ENCODE measurements at regions not wholly inside any gene's neighbourhood (a gene's known extent, or its start where the extent isn't known, plus 50 kb on each side); places are given as distances from the start of the nearest gene placed in this dataset.
"Not testable (repeated sequence)": the region's sequence is repeated elsewhere in the genome, so short reads cannot be mapped to it uniquely, and the experiment has no call there.

DNA sequence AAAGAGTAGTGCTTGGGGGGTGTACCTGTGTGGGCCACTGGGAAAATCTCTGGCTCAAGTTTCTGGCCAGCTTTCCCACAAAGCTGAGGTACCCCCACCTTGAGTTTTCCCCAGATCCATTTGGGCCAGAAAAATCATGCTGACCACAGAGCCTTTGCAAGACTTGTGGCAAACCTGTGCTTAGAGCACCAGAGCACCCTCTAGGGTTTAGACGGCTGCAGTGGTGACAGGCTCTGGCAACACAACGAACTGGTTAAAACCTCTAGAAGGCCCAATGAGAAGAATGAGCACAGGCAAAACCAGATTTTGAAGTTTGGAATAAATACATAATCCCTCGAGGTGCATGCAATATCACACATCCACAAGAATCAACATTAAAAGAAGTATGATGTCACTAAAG is 290.7 kb upstream of the FOLH1 start:
- intact Hi-C loops (cut with DNase I) = no loop called here
- ATAC-seq (ENCODE audit: poor library complexity) (no peak), DNase-seq (no peak)

GRCh38 chr11:49505231-49505630 is 296.8 kb upstream of the FOLH1 start:
- ATAC-seq (ENCODE audit: poor library complexity) = no peak
- intact Hi-C loops (cut with DNase I) = no loop called here
- DNase-seq = no peak

DNA sequence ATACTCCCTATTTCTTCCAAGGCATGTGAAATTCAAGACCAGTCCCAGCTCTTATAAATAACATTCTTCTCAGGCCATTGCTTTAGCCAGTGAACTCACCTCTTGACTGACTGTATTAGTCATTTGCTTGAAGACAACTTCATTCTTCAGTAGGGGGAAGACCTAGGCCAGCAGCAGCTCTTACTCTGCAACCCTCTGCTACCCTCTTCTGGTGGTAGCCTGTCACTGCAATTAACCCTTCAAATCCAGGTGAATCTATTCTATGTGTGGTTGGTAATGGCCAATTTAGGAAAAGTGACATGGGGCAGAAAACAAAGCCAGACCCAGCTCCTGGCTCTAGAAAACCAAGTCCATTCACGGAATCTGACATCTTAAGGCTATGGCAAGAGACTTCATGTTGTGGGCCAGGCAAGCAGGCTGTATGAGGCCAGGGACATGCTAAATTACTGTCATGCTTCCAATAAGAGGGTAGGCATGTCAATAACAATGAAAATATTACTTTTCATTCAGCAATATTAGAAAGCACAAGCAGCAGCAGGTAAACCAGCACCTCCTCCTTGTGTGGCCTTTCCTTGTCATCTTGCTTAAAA is 317.9 kb upstream of the FOLH1 start:
- not testable (repeated sequence) for DNase-seq
- intact Hi-C loops (cut with DNase I) = loop anchor here (10.0 kb wide), 1 partner anchor 292 kb away; no protein-coding TSS in a partner anchor
- ATAC-seq (ENCODE audit: poor library complexity) = peak; percentile 81

DNA sequence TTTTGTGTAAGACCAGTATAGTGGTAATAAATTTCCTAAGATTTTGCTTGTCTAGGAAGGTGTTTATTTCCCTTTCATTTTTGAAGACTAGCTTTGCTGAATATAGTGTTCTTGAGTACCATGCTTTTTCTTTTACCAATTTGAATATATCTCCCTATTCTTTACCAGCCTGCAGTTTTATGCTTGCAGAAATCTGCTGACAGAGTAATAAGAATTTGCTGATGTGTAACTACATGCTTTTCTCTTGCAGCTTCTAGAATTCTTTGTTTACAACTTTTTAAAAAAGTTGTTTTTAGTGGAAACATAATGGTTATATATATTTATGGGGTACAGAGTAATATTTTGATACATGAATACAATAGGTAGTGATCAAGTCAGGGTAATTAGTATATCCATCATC is 324.8 kb upstream of the FOLH1 start:
- intact Hi-C loops (cut with DNase I) = no loop called here
- no peak for ATAC-seq (ENCODE audit: poor library complexity)
- DNase-seq = no peak

- DNase-seq; ATAC-seq (ENCODE audit: poor library complexity); intact Hi-C loops (cut with DNase I): not testable (repeated sequence)
Measured at GRCh38 chr11:49538927-49539326, 330.5 kb upstream of the FOLH1 start.

DNA sequence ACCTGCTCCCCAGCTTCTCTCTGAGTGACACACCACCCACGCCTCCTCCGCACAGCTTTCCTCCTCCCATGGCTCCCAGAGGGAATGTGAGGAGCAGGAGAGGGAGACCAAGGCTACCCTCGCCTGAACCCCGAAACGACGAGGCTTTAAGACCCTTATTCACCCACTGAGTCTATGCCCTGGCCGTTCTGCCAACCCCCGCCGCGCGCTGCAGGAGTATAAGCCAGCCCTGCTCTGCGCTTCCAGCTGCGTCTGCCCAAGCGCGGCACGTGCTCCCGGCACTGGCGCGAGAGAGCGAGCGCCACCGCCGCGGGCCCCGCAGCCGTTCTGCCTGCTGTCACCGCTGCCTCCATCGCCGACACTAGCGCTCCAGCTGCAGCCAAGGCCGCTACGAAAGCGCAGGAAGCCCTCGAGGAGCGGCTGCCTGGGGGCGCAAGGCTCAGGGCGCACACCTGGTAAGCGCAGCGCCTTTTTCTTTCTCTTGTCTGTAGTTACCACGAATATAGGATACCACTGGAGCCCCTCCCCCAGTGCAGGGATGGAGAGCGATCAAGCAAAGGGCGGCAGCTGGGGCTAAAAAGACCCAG is 350.0 kb upstream of the FOLH1 start:
- DNase-seq; intact Hi-C loops (cut with DNase I); ATAC-seq (ENCODE audit: poor library complexity): not testable (repeated sequence)

DNA sequence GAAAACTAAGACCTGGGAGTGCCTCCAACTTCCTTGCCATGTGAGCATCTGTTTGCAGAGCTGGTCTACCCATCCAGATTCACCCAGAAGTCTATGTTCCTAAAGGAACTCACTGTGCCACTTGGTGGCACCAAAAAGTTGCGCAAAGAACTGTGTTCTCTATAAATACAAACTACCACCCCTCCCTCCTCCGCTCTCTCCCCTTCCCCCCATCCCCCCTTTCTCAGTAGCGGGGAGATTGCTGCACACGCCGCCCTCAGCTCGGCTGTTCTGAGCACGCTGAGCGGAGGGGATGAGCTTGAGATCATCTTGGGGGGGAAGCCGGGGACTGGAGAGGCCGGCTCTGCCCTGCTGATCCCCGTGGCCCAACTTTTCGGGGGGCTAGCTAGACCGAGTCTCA is 352.2 kb upstream of the FOLH1 start:
- ATAC-seq (ENCODE audit: poor library complexity); DNase-seq; intact Hi-C loops (cut with DNase I): not testable (repeated sequence)

DNA sequence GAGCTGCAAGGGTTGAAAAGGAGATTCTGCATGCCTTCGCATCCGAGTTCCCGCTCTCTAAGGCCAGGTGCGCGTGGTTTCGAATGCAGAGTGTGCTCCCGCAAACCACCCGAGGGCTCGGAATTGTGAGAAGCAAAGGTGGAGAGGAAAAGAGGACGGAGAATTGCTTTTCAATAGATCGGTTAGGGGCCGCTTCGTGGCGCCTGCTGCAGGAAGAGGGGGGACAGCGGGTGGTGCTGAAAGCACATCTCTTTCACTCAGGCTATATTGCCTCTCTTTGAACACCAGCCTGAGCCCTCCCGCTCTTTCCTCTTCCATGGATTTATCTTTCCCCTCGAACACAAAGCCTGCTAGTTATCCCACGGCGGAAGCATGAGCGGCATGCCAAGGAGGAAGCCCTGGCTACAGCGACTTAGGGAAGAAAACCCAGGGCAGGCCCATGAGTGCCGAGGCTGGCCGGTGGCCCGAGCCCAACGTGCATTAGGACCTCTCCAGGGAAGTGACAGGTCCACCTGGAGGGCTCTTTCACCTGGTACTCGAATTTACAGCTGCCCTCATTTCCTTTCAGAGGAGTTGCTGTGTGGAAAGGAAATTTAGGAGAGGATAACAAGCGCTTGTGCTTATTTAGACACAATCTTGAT is 353.0 kb upstream of the FOLH1 start:
- DNase-seq; ATAC-seq (ENCODE audit: poor library complexity); intact Hi-C loops (cut with DNase I): not testable (repeated sequence)

GRCh38 chr11:49562262-49562661 is 353.9 kb upstream of the FOLH1 start:
- intact Hi-C loops (cut with DNase I); DNase-seq; ATAC-seq (ENCODE audit: poor library complexity): not testable (repeated sequence)

DNA sequence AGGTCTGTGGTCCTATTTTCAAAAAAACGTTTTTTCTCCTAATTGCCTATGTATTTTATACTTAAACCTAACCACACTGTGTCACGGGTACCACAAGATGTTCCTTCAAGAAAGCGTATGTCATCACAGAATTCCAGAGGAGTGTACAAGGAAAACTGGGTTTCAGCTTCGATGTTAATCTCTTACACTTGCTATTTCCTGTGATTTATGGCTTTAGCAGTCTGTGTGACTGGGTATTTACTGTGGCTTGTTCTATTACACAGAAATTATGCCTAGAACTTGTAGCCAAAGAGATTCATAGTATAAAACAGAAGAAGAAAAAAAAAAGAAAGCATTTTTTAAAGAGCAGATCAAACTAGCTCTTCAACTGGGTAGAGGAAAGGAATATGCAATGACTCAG is 371.1 kb upstream of the FOLH1 start:
- intact Hi-C loops (cut with DNase I); ATAC-seq (ENCODE audit: poor library complexity); DNase-seq: not testable (repeated sequence)

DNA sequence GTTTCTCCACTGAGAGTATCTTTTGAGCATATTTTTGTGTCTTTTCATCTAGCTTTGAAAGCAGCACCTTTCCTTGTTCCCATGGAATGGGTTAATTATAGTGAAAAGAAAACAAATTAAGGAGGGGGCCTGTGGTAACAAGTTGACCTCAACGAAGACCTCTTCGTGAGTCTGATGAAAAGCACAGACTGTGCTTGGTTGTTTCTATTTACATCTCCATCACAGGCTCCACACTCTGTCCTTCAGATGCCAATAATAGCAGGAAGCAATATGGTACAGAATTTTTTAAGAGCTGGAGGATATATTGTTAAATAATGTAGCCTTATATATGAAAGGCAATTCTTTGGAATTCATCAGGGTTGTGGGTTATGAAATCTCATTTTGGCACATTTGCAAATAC is 366.7 kb upstream of the OR4C13 start:
- peak; percentile 57 for ATAC-seq (ENCODE audit: poor library complexity)
- intact Hi-C loops (cut with DNase I); DNase-seq: not testable (repeated sequence)

DNA sequence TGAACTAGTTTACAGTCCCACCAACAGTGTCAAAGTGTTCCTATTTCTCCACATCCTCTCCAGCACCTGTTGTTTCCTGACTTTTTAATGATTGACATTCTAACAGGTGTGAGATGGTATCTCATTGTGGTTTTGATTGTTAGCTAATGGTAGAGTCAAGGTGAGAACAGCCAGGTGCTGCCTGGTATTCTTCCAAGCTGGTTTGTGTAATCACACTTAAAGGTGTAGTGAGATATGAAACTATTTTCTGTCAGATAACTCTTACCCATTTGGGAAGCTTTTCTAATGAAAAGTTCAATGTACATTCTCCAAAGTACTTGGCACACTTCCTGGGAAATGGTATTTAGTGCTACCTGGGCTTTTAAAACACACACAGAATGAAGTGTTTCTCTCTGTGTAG is 343.3 kb upstream of the OR4C13 start:
- DNase-seq; ATAC-seq (ENCODE audit: poor library complexity); intact Hi-C loops (cut with DNase I): not testable (repeated sequence)

GRCh38 chr11:49623872-49624271 is 328.3 kb upstream of the OR4C13 start:
- DNase-seq; ATAC-seq (ENCODE audit: poor library complexity); intact Hi-C loops (cut with DNase I): not testable (repeated sequence)

DNA sequence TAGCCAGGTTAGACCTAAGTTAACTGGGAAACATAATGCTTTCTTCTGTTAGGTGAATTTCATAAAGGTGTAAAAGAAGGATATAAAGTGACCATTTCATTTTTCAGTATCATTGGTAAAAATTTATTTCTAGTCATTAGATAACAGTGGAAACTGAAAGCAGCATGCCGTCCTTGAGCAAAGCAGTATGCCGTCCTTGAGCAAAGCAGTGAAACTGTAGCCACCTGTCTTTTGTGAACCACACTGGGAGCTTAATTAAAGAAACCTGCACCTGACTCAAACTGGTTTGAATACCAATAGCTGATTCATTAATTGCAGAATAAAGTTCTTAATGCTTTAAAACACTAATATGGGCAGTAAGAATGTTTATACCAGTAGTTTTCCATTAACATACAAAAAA is 281.5 kb upstream of the OR4C13 start:
- DNase-seq; intact Hi-C loops (cut with DNase I); ATAC-seq (ENCODE audit: poor library complexity): not testable (repeated sequence)

DNA sequence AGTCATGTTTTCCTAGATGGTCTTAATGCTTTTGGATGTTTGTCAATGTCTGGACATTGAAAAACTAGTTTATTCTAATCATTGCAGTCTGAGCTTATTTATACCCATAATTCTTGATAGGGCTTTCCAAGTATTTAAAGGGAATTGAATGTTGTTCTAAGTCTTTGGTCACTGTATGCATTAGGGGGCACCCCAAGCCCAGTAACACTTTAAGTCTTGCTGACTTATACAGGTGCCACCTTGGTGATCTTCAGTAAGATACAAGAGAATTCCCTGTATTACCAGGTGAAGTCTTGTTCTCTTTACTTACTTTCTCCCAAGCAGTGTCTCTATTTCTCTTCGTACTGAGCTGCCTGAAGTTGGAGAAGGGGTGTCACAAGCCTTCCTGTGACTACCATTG is 250.1 kb upstream of the OR4C13 start:
- intact Hi-C loops (cut with DNase I); DNase-seq; ATAC-seq (ENCODE audit: poor library complexity): not testable (repeated sequence)

DNA sequence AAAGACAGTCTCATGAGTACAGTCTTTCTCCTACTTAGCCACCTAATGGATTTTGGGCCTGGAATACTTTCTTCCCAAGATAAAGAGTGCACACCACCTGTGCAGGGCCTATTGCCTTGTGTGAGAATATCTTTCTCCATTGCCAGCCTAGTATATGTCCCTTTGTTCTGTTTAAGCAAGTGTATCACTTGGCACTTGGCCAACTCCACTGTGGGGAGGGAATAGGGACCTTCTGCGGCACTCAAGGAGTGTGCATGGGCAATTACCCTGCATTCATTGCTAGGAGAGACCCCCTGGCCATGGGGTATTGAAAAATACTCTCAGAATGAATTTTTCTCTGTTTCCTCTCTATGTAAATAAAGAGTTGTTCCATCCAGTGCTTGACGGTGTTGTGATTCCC is 201.7 kb upstream of the OR4C13 start:
- ATAC-seq (ENCODE audit: poor library complexity); DNase-seq; intact Hi-C loops (cut with DNase I): not testable (repeated sequence)

DNA sequence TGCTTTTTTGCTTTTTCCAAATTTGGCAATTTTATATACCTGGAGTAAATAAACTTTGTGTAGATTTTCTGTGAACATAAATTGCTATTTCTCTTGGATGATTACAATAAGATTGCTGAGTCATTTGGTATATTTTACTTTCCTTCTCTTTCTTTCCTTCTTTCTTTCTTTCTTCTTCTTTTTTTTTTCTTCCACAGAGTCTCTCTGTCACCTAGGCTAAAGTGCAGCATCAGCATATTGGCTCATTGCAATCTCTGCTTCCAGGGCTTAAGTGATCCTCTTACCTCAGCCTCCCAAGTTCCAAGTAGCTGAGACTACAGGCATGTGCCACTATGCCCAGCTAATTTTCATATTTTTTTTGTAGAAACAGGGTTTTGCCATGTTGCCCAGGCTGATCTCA is 201.2 kb upstream of the OR4C13 start:
- ATAC-seq (ENCODE audit: poor library complexity); intact Hi-C loops (cut with DNase I): not testable (repeated sequence)

DNA sequence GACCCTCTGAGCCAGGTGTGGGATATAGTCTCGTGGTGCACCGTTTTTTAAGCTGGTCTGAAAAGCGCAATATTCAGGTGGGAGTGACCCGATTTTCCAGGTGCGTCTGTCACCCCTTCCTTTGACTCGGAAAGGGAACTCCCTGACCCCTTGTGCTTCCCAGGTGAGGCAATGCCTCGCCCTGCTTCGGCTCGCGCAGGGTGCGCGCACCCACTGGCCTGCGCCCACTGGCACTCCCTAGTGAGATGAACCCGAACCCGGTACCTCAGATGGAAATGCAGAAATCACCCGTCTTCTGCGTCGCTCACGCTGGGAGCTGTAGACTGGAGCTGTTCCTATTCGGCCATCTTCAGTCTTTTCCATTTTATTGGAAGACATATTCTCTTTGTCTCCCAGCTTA is 171.4 kb upstream of the OR4C13 start:
- DNase-seq; intact Hi-C loops (cut with DNase I): not testable (repeated sequence)

More for the DNA sequence above, 201.2 kb upstream of the OR4C13 start:
- DNase-seq = not testable (repeated sequence)

GRCh38 chr11:49782000-49782399 is 170.2 kb upstream of the OR4C13 start:
- ATAC-seq (ENCODE audit: poor library complexity); intact Hi-C loops (cut with DNase I); DNase-seq: not testable (repeated sequence)

More for the DNA sequence above, 171.4 kb upstream of the OR4C13 start:
- not testable (repeated sequence) for ATAC-seq (ENCODE audit: poor library complexity)

- DNase-seq; ATAC-seq (ENCODE audit: poor library complexity): not testable (repeated sequence)
Measured at GRCh38 chr11:49783841-49784240, 168.3 kb upstream of the OR4C13 start.

More at GRCh38 chr11:49783841-49784240, 168.3 kb upstream of the OR4C13 start:
- intact Hi-C loops (cut with DNase I) = not testable (repeated sequence)
